ENCODE measurements at regions not wholly inside any gene's neighbourhood (a gene's known extent, or its start where the extent isn't known, plus 50 kb on each side); places are given as distances from the start of the nearest gene placed in this dataset.

- no peaks in the 10 kb centered on the region for H3K9me3 Mint-ChIP-seq (ENCODE audit: unreplicated experiment)
- H3K27me3 Mint-ChIP-seq (ENCODE audit: unreplicated experiment), result no peaks in the 10 kb centered on the region
- H3K27ac Mint-ChIP-seq (ENCODE audit: unreplicated experiment), result no peak overlapping the region
- H3K36me3 Mint-ChIP-seq (ENCODE audit: unreplicated experiment), result no peaks in the 10 kb centered on the region
- no peak for TF ChIP-seq CTCF (IDR thresholded peaks at IDR 0.05)
- DNase-seq (ENCODE audit: extremely low spot score, unreplicated experiment), result peak; percentile 42
- H3K4me1 Mint-ChIP-seq (ENCODE audit: unreplicated experiment), result no peaks in the 10 kb centered on the region
- H3K4me3 Mint-ChIP-seq (ENCODE audit: unreplicated experiment), result no peak overlapping the region
Measured at GRCh38 chrX:1719270-1719669, 104.4 kb downstream of the ASMT start.

- no peaks in the 10 kb centered on the region for H3K36me3 Mint-ChIP-seq (ENCODE audit: unreplicated experiment)
- no peak for DNase-seq (ENCODE audit: extremely low spot score, unreplicated experiment)
- H3K27me3 Mint-ChIP-seq (ENCODE audit: unreplicated experiment), result no peaks in the 10 kb centered on the region
- no peak overlapping the region for H3K4me3 Mint-ChIP-seq (ENCODE audit: unreplicated experiment)
- H3K27ac Mint-ChIP-seq (ENCODE audit: unreplicated experiment), result no peak overlapping the region
- H3K9me3 Mint-ChIP-seq (ENCODE audit: unreplicated experiment), result no peaks in the 10 kb centered on the region
- TF ChIP-seq CTCF (IDR thresholded peaks at IDR 0.05), result no peak
- no peaks in the 10 kb centered on the region for H3K4me1 Mint-ChIP-seq (ENCODE audit: unreplicated experiment)
Measured at GRCh38 chrX:1720836-1721235, 106.0 kb downstream of the ASMT start.

GRCh38 chrX:1725472-1725871, 110.6 kb downstream of the ASMT start:
- Mint-ChIP-seq H3K36me3 (ENCODE audit: unreplicated experiment) (no peaks in the 10 kb centered on the region), H3K4me3 (ENCODE audit: unreplicated experiment) (no peak overlapping the region)

GRCh38 chrX:1727531-1728027, 112.7 kb downstream of the ASMT start:
- peak; percentile 62 for DNase-seq (ENCODE audit: extremely low spot score, unreplicated experiment)
- H3K27ac Mint-ChIP-seq (ENCODE audit: unreplicated experiment), result no peak overlapping the region
- H3K36me3 Mint-ChIP-seq (ENCODE audit: unreplicated experiment), result no peaks in the 10 kb centered on the region
- no peaks in the 10 kb centered on the region for H3K4me1 Mint-ChIP-seq (ENCODE audit: unreplicated experiment)
- H3K9me3 Mint-ChIP-seq (ENCODE audit: unreplicated experiment), result no peaks in the 10 kb centered on the region
- H3K4me3 Mint-ChIP-seq (ENCODE audit: unreplicated experiment), result no peak overlapping the region
- TF ChIP-seq CTCF (IDR thresholded peaks at IDR 0.05), result no peak
- H3K27me3 Mint-ChIP-seq (ENCODE audit: unreplicated experiment), result no peaks in the 10 kb centered on the region

More at GRCh38 chrX:1725472-1725871, 110.6 kb downstream of the ASMT start:
- H3K27me3 Mint-ChIP-seq (ENCODE audit: unreplicated experiment), result no peaks in the 10 kb centered on the region
- DNase-seq (ENCODE audit: extremely low spot score, unreplicated experiment), result peak; percentile 48
- H3K9me3 Mint-ChIP-seq (ENCODE audit: unreplicated experiment), result no peaks in the 10 kb centered on the region
- TF ChIP-seq CTCF (IDR thresholded peaks at IDR 0.05), result no peak
- no peak overlapping the region for H3K27ac Mint-ChIP-seq (ENCODE audit: unreplicated experiment)
- no peaks in the 10 kb centered on the region for H3K4me1 Mint-ChIP-seq (ENCODE audit: unreplicated experiment)

- TF ChIP-seq CTCF (IDR thresholded peaks at IDR 0.05), result no peak
- H3K27me3 Mint-ChIP-seq (ENCODE audit: unreplicated experiment), result no peaks in the 10 kb centered on the region
- no peak overlapping the region for H3K27ac Mint-ChIP-seq (ENCODE audit: unreplicated experiment)
- no peak for DNase-seq (ENCODE audit: extremely low spot score, unreplicated experiment)
- H3K4me1 Mint-ChIP-seq (ENCODE audit: unreplicated experiment), result no peaks in the 10 kb centered on the region
- H3K9me3 Mint-ChIP-seq (ENCODE audit: unreplicated experiment), result no peaks in the 10 kb centered on the region
- H3K36me3 Mint-ChIP-seq (ENCODE audit: unreplicated experiment), result no peaks in the 10 kb centered on the region
- no peak overlapping the region for H3K4me3 Mint-ChIP-seq (ENCODE audit: unreplicated experiment)
Measured at GRCh38 chrX:1734806-1735205, 119.9 kb downstream of the ASMT start.

Measured in osteocyte (in vitro differentiated cells).